ENCODE measurements at regions not wholly inside any gene's neighbourhood (a gene's known extent, or its start where the extent isn't known, plus 50 kb on each side); places are given as distances from the start of the nearest gene placed in this dataset.

DNA sequence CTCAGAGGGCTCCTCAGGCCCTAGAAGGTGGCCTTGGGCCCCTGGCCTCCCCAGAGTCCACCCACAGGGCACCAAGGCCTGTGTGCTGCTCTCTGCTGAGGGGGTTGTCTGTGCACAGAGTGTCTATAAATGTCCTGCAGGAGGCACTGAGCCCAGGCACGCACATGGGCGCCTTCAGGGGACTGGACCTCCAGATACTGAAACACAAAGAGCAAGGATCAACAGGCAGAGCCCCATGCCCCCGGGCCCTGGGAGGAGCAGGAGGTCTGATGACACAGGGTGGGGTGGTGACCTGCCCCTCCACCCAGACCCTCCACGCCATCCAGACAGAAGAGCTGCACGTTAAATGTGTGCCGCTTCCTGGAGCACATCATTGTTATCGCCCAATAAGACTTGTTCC lies 64.6 kb upstream of the SIMC1 start:
- Histone ChIP-seq H3K27me3 (no peaks in the 10 kb centered on the region), H3K4me3 (no peak overlapping the region), H3K4me1 (no peaks in the 10 kb centered on the region), H3K9me3 (replicated peaks) (no peaks in the 10 kb centered on the region), H3K36me3 (no peaks in the 10 kb centered on the region), H3K27ac (no peak overlapping the region)
- DNase-seq = no peak

DNA sequence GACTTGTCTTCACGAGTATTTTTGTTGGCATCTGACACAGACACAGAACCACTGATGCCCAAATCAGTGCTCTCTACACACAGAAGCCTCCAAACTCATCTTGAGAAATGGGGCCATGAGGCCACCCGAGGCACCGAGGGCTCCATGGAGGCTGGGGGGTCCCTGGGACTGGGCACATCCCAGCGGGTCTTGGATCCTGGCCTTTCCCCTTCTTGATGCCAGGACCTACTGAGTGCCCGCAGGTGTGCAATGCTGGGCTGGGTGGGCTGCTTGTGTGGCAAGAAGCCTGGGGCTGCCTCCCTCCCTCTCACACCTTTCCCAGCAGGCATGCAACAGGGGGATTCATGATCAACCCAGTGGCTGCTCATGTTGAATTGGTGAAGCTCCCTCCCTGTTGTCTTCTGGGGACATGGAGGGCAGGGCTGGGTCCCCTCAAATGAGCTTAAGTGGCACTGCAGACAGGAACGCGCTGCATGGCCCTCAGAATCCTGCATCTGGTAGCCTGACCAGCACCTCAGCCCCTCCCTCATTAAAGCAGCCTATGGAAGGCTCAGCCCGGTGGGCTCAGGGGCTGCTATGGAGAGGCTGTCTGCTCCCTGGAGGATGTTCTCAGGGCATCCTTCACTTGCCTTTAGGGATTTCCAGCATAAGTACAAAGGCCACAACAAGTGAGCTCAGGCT lies 63.7 kb upstream of the SIMC1 start:
- H3K36me3 ChIP-seq = no peaks in the 10 kb centered on the region
- H3K4me1 ChIP-seq = no peaks in the 10 kb centered on the region
- H3K9me3 ChIP-seq (replicated peaks) = no peaks in the 10 kb centered on the region
- no peak overlapping the region for H3K27ac ChIP-seq
- no peaks in the 10 kb centered on the region for H3K27me3 ChIP-seq
- DNase-seq = no peak
- no peak overlapping the region for H3K4me3 ChIP-seq

DNA sequence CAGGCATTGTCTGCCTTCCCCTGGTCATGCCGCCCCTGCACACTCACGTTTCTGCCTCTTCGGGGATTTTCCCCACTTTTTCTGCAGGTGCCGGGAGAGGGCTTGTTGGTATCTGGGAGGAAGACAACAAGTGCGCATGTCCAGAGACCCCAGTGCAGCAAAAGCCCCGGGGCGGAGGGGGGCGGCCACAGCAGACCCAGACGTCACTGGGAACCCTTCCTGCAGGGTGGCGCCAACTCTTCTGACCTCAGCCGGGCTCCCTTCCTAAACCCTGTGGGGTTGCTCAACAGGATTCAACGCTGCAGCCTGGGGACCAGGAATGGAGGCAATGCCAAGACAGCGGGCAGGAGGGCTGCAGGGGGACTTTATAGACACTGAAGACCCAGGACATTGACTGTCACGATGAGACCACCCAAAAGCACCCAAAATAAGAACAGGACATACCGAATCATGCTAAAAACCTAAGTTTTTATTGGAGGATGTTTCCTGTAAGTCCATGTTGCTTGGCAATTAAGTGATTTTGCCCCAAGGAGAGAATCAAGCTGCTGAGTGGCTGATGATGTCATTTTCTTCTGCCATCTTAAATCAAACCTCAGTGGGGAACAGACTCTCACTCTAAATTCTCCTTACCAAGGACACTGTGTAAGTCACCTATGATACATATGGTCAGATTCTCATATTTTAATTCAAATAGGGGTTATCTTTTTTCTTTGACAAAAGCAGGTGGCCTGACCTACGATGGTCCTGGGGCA lies 62.9 kb upstream of the SIMC1 start:
- no peak overlapping the region for H3K27ac ChIP-seq
- H3K4me1 ChIP-seq = no peaks in the 10 kb centered on the region
- H3K9me3 ChIP-seq (replicated peaks) = no peaks in the 10 kb centered on the region
- DNase-seq = no peak
- H3K27me3 ChIP-seq = no peaks in the 10 kb centered on the region
- no peak overlapping the region for H3K4me3 ChIP-seq
- H3K36me3 ChIP-seq = no peaks in the 10 kb centered on the region

- no peaks in the 10 kb centered on the region for H3K27me3 ChIP-seq
- H3K9me3 ChIP-seq (replicated peaks) = no peaks in the 10 kb centered on the region
- no peak overlapping the region for H3K4me3 ChIP-seq
- no peaks in the 10 kb centered on the region for H3K4me1 ChIP-seq
- no peaks in the 10 kb centered on the region for H3K36me3 ChIP-seq
- H3K27ac ChIP-seq = no peak overlapping the region
- no peak for DNase-seq
These were observed 62.0 kb upstream of the SIMC1 start for GRCh38 chr5:176176231-176176630.

GRCh38 chr5:176178789-176179188 lies 59.4 kb upstream of the SIMC1 start:
- Histone ChIP-seq H3K27ac (no peak overlapping the region), H3K36me3 (no peaks in the 10 kb centered on the region), H3K4me3 (no peak overlapping the region), H3K4me1 (peaks cover 3% of the 10 kb centered on the region; the same call in 1 of the 2 replicates), H3K27me3 (peaks cover 6% of the 10 kb centered on the region; the same call in 1 of the 2 replicates), H3K9me3 (replicated peaks) (no peaks in the 10 kb centered on the region)
- DNase-seq = no peak

- no peak overlapping the region for H3K27ac ChIP-seq
- peaks cover 3% of the 10 kb centered on the region; the same call in 1 of the 2 replicates for H3K4me1 ChIP-seq
- no peaks in the 10 kb centered on the region; the same call in 1 of the 2 replicates for H3K9me3 ChIP-seq (replicated peaks)
- H3K27me3 ChIP-seq = peaks cover 7% of the 10 kb centered on the region; the same call in 1 of the 2 replicates
- no peak for DNase-seq
- H3K36me3 ChIP-seq = no peaks in the 10 kb centered on the region
- H3K4me3 ChIP-seq = no peak overlapping the region
These were observed 57.9 kb upstream of the SIMC1 start for GRCh38 chr5:176180339-176180738.

- DNase-seq = no peak
- Histone ChIP-seq H3K27ac (no peak overlapping the region), H3K36me3 (no peaks in the 10 kb centered on the region)
These were observed 57.4 kb upstream of the SIMC1 start for GRCh38 chr5:176180781-176181180.

DNA sequence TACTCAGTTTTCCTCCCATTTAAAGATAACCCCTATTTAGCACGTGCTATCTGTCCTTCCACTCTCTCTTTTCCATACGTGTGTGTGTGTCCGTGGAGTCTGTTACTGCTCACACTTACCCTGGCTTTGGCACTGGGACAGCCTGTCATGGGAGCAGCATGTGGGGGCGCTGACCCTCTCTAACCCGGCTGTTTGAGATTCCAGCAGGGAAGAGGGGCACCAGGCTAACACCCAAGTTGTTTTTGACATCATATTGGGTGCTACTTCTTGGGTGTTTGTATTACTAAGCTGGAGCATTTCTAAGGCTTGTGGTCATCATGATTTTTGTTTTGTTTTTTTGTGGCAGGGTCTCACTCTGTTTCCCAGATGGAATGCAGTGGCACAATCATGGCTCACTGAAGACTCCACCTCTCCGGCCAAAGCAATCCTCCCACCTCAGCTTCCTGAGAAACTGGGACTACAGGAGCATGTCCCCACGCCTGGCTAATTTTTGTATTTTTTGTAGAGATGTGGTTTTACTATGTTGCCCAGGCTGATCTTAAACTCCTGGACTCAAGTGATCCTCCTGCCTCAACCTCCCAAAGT lies 56.9 kb upstream of the SIMC1 start:
- H3K4me3 ChIP-seq = no peak overlapping the region
- no peak overlapping the region for H3K27ac ChIP-seq
- no peaks in the 10 kb centered on the region; the same call in 1 of the 2 replicates for H3K9me3 ChIP-seq (replicated peaks)
- peaks cover 7% of the 10 kb centered on the region; the same call in 1 of the 2 replicates for H3K27me3 ChIP-seq
- no peaks in the 10 kb centered on the region for H3K36me3 ChIP-seq
- no peak for DNase-seq
- peaks cover 3% of the 10 kb centered on the region; the same call in 1 of the 2 replicates for H3K4me1 ChIP-seq

More at GRCh38 chr5:176180781-176181180, 57.4 kb upstream of the SIMC1 start:
- Histone ChIP-seq H3K4me1 (peaks cover 3% of the 10 kb centered on the region; the same call in 1 of the 2 replicates), H3K27me3 (peaks cover 7% of the 10 kb centered on the region; the same call in 1 of the 2 replicates), H3K4me3 (no peak overlapping the region), H3K9me3 (replicated peaks) (no peaks in the 10 kb centered on the region; the same call in 1 of the 2 replicates)

GRCh38 chr5:176183321-176184074 lies 54.7 kb upstream of the SIMC1 start:
- peak in 1 of 2 experiments; percentile 24 for DNase-seq
- Histone ChIP-seq H3K4me3 (no peak overlapping the region), H3K9me3 (replicated peaks) (no peaks in the 10 kb centered on the region; the same call in 1 of the 2 replicates), H3K4me1 (peaks cover 3% of the 10 kb centered on the region; the same call in 1 of the 2 replicates), H3K36me3 (no peaks in the 10 kb centered on the region), H3K27me3 (peaks cover 7% of the 10 kb centered on the region; the same call in 1 of the 2 replicates), H3K27ac (no peak overlapping the region)

GRCh38 chr5:176184608-176185132 lies 53.6 kb upstream of the SIMC1 start:
- Histone ChIP-seq H3K4me3 (no peak overlapping the region), H3K36me3 (no peaks in the 10 kb centered on the region), H3K9me3 (replicated peaks) (no peaks in the 10 kb centered on the region; the same call in 1 of the 2 replicates), H3K27me3 (peaks cover 7% of the 10 kb centered on the region; the same call in 1 of the 2 replicates), H3K27ac (no peak overlapping the region), H3K4me1 (peaks cover 3% of the 10 kb centered on the region; the same call in 1 of the 2 replicates)
- no peak for DNase-seq

DNA sequence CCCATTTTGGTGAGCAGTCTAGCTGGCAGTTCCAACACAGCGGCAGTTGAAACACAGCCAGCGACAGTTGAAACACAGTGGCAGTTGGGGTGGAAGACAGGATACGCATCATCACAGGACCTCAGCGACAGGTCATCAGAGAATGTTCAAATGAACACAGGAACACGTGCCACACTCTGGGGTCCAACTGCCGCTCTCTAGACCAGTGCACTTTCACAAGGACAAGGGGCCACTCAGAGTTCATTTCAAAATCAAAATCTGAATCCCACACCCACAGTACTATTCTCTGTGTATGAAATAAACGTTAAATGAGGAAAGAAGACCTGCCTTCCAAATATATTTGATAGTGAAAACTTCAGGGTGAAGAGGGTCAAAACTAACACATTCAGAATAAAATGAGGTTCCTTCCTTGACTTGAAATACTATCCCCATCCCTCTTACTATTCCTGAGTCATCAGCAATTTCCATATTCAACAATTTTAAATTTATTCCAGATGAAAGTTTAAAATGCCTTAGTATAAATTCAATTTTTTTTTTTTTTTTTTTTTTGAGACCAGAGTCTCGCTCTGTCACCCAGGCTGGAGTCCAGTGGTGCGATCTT lies 53.0 kb upstream of the SIMC1 start:
- Histone ChIP-seq H3K36me3 (no peaks in the 10 kb centered on the region), H3K4me1 (peaks cover 3% of the 10 kb centered on the region; the same call in 1 of the 2 replicates), H3K4me3 (no peak overlapping the region), H3K27me3 (peaks cover 7% of the 10 kb centered on the region; the same call in 1 of the 2 replicates), H3K9me3 (replicated peaks) (no peaks in the 10 kb centered on the region; the same call in 1 of the 2 replicates), H3K27ac (no peak overlapping the region)
- DNase-seq = no peak

DNA sequence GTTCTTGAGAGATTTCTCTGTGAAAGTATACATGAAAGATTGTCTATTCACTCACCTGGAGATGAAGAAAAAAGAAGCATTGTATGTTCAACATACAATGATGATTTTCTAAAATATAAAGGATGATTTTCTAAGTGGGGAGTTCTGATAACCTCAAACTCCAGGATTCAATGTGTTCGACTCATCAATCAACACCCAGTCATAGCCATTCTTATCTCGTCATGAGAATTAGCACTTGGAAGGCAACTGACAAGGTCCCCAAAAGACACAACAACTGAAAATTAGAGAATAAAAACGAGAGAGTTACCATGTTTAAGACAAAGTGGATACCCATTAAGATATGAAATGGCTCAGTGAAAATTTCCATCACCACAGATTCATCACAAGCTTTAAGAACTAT lies 52.1 kb upstream of the SIMC1 start:
- Histone ChIP-seq H3K4me1 (peaks cover 3% of the 10 kb centered on the region; the same call in 1 of the 2 replicates), H3K36me3 (no peaks in the 10 kb centered on the region), H3K9me3 (replicated peaks) (no peaks in the 10 kb centered on the region; the same call in 1 of the 2 replicates), H3K4me3 (no peak overlapping the region), H3K27me3 (peaks cover 7% of the 10 kb centered on the region; the same call in 1 of the 2 replicates), H3K27ac (no peak overlapping the region)
- no peak for DNase-seq

DNA sequence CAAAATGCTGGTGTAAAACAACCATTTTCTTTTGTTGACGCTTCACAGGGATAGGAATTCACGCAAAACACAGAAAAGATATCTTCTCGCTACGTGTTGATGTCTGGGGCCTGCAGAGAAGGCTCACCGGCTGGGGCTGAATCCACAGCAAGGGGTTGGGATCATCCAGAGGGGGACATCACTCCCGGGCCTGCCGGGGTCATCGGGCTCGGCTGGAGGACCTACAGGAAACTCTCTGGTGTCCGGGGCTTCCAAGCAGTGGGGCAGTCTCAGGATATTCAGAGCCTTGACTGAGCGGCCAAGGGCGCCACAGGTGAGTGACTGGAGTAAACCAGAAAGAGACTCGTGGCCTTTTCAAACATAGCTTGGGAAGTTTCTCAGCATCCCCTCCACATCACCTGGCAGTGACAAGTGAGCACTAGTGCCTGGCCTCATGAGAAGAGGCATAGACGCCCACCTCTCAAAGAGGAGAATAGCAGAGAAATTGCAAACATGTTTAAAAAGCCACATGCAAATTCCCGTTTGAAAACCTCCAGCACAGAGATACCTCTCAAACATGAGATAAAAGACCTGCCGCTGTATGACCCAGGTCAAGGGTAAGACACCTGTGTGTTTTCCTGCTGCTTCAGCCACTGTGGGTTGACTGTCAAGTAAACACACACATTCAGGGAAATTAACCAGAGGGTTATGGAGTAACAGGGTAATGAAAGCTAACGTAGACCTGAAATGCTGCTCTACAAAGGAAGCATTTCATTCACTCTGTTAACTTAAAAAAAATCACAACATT lies 50.8 kb upstream of the SIMC1 start:
- peaks cover 7% of the 10 kb centered on the region; the same call in 1 of the 2 replicates for H3K27me3 ChIP-seq
- no peaks in the 10 kb centered on the region for H3K36me3 ChIP-seq
- no peak overlapping the region for H3K27ac ChIP-seq
- no peak for DNase-seq
- peaks cover 3% of the 10 kb centered on the region; the same call in 1 of the 2 replicates for H3K4me1 ChIP-seq
- no peaks in the 10 kb centered on the region; the same call in 1 of the 2 replicates for H3K9me3 ChIP-seq (replicated peaks)
- H3K4me3 ChIP-seq = no peak overlapping the region

Data from SJCRH30 (cell line).